ENCODE measurements at regions not wholly inside any gene's neighbourhood (a gene's known extent, or its start where the extent isn't known, plus 50 kb on each side); places are given as distances from the start of the nearest gene placed in this dataset.

- TF ChIP-seq CTCF (conservative IDR thresholded peaks at IDR 0.05; ENCODE audit: low read depth, low read length), result 0 out of 2 replicates have a peak, but pooled peaks have one; percentile 18
- TF ChIP-seq EZH2 (IDR thresholded peaks at IDR 0.05; ENCODE audit: borderline replicate concordance, low read depth, low read length, poor library complexity, severe bottlenecking), result no peak
Observed at GRCh38 chr10:131009791-131010190, 301.7 kb downstream of the TCERG1L start.

Data from A673 (cell line).